ENCODE measurements at regions not wholly inside any gene's neighbourhood (a gene's known extent, or its start where the extent isn't known, plus 50 kb on each side); places are given as distances from the start of the nearest gene placed in this dataset.

- TF ChIP-seq EZH2phosphoT487 (IDR thresholded peaks at IDR 0.05; ENCODE audit: borderline replicate concordance, low read depth) = no peak
- TF ChIP-seq, protein P1, sequence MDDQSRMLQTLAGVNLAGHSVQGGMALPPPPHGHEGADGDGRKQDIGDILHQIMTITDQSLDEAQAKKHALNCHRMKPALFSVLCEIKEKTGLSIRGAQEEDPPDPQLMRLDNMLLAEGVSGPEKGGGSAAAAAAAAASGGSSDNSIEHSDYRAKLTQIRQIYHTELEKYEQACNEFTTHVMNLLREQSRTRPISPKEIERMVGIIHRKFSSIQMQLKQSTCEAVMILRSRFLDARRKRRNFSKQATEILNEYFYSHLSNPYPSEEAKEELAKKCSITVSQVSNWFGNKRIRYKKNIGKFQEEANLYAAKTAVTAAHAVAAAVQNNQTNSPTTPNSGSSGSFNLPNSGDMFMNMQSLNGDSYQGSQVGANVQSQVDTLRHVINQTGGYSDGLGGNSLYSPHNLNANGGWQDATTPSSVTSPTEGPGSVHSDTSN (IDR thresholded peaks at IDR 0.05) = no peak
- no peak for TF ChIP-seq TAF1 (IDR thresholded peaks at IDR 0.05; ENCODE audit: borderline replicate concordance, low read depth, low read length)
- TF ChIP-seq EP300 (IDR thresholded peaks at IDR 0.05; ENCODE audit: borderline replicate concordance in 1 of 2, low read depth in 1 of 2, low read length in 1 of 2) = no peak
- no peak for TF ChIP-seq SMC3 (IDR thresholded peaks at IDR 0.05; ENCODE audit: low read depth, low read length)
- TF ChIP-seq, protein P2, sequence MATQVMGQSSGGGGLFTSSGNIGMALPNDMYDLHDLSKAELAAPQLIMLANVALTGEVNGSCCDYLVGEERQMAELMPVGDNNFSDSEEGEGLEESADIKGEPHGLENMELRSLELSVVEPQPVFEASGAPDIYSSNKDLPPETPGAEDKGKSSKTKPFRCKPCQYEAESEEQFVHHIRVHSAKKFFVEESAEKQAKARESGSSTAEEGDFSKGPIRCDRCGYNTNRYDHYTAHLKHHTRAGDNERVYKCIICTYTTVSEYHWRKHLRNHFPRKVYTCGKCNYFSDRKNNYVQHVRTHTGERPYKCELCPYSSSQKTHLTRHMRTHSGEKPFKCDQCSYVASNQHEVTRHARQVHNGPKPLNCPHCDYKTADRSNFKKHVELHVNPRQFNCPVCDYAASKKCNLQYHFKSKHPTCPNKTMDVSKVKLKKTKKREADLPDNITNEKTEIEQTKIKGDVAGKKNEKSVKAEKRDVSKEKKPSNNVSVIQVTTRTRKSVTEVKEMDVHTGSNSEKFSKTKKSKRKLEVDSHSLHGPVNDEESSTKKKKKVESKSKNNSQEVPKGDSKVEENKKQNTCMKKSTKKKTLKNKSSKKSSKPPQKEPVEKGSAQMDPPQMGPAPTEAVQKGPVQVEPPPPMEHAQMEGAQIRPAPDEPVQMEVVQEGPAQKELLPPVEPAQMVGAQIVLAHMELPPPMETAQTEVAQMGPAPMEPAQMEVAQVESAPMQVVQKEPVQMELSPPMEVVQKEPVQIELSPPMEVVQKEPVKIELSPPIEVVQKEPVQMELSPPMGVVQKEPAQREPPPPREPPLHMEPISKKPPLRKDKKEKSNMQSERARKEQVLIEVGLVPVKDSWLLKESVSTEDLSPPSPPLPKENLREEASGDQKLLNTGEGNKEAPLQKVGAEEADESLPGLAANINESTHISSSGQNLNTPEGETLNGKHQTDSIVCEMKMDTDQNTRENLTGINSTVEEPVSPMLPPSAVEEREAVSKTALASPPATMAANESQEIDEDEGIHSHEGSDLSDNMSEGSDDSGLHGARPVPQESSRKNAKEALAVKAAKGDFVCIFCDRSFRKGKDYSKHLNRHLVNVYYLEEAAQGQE (IDR thresholded peaks at IDR 0.05; ENCODE audit: low read depth, low read length) = no peak
- TF ChIP-seq, protein P3, sequence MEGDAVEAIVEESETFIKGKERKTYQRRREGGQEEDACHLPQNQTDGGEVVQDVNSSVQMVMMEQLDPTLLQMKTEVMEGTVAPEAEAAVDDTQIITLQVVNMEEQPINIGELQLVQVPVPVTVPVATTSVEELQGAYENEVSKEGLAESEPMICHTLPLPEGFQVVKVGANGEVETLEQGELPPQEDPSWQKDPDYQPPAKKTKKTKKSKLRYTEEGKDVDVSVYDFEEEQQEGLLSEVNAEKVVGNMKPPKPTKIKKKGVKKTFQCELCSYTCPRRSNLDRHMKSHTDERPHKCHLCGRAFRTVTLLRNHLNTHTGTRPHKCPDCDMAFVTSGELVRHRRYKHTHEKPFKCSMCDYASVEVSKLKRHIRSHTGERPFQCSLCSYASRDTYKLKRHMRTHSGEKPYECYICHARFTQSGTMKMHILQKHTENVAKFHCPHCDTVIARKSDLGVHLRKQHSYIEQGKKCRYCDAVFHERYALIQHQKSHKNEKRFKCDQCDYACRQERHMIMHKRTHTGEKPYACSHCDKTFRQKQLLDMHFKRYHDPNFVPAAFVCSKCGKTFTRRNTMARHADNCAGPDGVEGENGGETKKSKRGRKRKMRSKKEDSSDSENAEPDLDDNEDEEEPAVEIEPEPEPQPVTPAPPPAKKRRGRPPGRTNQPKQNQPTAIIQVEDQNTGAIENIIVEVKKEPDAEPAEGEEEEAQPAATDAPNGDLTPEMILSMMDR (IDR thresholded peaks at IDR 0.05) = no peak
- TF ChIP-seq POLR2AphosphoS5 (IDR thresholded peaks at IDR 0.05; ENCODE audit: low read depth, low read length) = no peak
- no peak for TF ChIP-seq FOXM1 (IDR thresholded peaks at IDR 0.05; ENCODE audit: low read depth)
- TF ChIP-seq, protein P4, sequence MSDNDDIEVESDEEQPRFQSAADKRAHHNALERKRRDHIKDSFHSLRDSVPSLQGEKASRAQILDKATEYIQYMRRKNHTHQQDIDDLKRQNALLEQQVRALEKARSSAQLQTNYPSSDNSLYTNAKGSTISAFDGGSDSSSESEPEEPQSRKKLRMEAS (IDR thresholded peaks at IDR 0.05; ENCODE audit: low read depth) = no peak
- TF ChIP-seq RAD21 (IDR thresholded peaks at IDR 0.05; ENCODE audit: low read length) = no peak
- TF ChIP-seq FOXJ3 (CRISPR knock-in tag; IDR thresholded peaks at IDR 0.05) = no peak
- TF ChIP-seq, protein P5, sequence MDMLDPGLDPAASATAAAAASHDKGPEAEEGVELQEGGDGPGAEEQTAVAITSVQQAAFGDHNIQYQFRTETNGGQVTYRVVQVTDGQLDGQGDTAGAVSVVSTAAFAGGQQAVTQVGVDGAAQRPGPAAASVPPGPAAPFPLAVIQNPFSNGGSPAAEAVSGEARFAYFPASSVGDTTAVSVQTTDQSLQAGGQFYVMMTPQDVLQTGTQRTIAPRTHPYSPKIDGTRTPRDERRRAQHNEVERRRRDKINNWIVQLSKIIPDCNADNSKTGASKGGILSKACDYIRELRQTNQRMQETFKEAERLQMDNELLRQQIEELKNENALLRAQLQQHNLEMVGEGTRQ (IDR thresholded peaks at IDR 0.05; ENCODE audit: borderline replicate concordance, low read depth, low read length) = no peak
- TF ChIP-seq, protein P6, sequence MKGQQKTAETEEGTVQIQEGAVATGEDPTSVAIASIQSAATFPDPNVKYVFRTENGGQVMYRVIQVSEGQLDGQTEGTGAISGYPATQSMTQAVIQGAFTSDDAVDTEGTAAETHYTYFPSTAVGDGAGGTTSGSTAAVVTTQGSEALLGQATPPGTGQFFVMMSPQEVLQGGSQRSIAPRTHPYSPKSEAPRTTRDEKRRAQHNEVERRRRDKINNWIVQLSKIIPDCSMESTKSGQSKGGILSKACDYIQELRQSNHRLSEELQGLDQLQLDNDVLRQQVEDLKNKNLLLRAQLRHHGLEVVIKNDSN (IDR thresholded peaks at IDR 0.05; ENCODE audit: borderline replicate concordance, low read depth) = no peak
Observed at GRCh38 chr15:39200586-39200985, 380.3 kb upstream of the THBS1 start.

All from SK-N-SH (cell line).